GM23338 (cell line): ENCODE measurements at regions not wholly inside any gene's neighbourhood (a gene's known extent, or its start where the extent isn't known, plus 50 kb on each side); places are given as distances from the start of the nearest gene placed in this dataset.
A peak's percentile ranks its signal among the peaks of the same experiment; 100 is the strongest.

Source experiments
- ATAC-seq: fragments of 200-7000 bp; cut with Tn5 transposase; 3 replicates; pipeline ENCODE4 v1.9.1; 2020
- DNase-seq: peaks from one replicate; pipeline ENCODE4 v3.0.0-alpha.2; 2015; ENCODE audit warnings: low spot score
- H2AFZ ChIP-seq: fragments of 200-600 bp; sonication (generic); 2 replicates; pipeline ENCODE4 v1.8.0; 2016; ENCODE audit warnings: antibody characterized with exemption, mild to moderate bottlenecking, moderate library complexity
- H3F3A ChIP-seq: fragments of 200-600 bp; sonication (generic); replicated peaks from 2 replicates; pipeline ENCODE4 v1.8.0; 2017; ENCODE audit warnings: antibody characterized with exemption, mixed run types, low read depth
- H3K27ac ChIP-seq: fragments of 200-600 bp; sonication (generic); 2 replicates; pipeline ENCODE4 v1.6.1; 2016; ENCODE audit warnings: low read depth
- H3K27me3 ChIP-seq: fragments of 200-600 bp; sonication (generic); 2 replicates; pipeline ENCODE4 v1.8.0; 2016; ENCODE audit warnings: mild to moderate bottlenecking, mixed run types, moderate library complexity; ENCODE audit not compliant: insufficient read depth
- H3K36me3 ChIP-seq: fragments of 200-600 bp; sonication (generic); 2 replicates; pipeline ENCODE4 v1.8.0; 2016; ENCODE audit warnings: mild to moderate bottlenecking; ENCODE audit not compliant: insufficient read depth
- H3K4me1 ChIP-seq: fragments of 200-600 bp; sonication (generic); 2 replicates; pipeline ENCODE4 v1.8.0; 2016; ENCODE audit warnings: mild to moderate bottlenecking, moderate library complexity; ENCODE audit not compliant: insufficient read depth
- H3K4me2 ChIP-seq: fragments of 200-600 bp; sonication (generic); 2 replicates; pipeline ENCODE4 v1.7.1; 2017; ENCODE audit warnings: mixed run types
- H3K4me3 ChIP-seq: fragments of 200-600 bp; sonication (generic); 2 replicates; pipeline ENCODE4 v1.6.1; 2016; ENCODE audit warnings: mixed run types
- H3K79me2 ChIP-seq: fragments of 200-600 bp; sonication (generic); replicated peaks from 2 replicates; pipeline ENCODE4 v1.8.0; 2017; ENCODE audit warnings: mild to moderate bottlenecking; ENCODE audit not compliant: insufficient read depth
- H3K9me2 ChIP-seq: fragments of 200-600 bp; sonication (generic); 2 replicates; pipeline ENCODE4 v1.8.0; 2017; ENCODE audit not compliant: insufficient read depth
- H4K20me1 ChIP-seq: fragments of 200-600 bp; sonication (generic); replicated peaks from 2 replicates; pipeline ENCODE4 v1.8.0; 2017; ENCODE audit warnings: mild to moderate bottlenecking; ENCODE audit not compliant: insufficient read depth
- H3K27ac Mint-ChIP-seq: 2 replicates; pipeline ENCODE4 v1.8.0; 2020; ENCODE audit warnings: inconsistent platforms, mild to moderate bottlenecking, moderate library complexity, mixed read lengths
- H3K27me3 Mint-ChIP-seq: 3 replicates; pipeline ENCODE4 v1.8.0; 2022; ENCODE audit warnings: low read depth, mild to moderate bottlenecking, moderate library complexity, mixed read lengths, inconsistent platforms; ENCODE audit not compliant: insufficient read depth, poor library complexity
- H3K36me3 Mint-ChIP-seq: 3 replicates; pipeline ENCODE4 v1.8.0; 2021; ENCODE audit warnings: low read depth, mild to moderate bottlenecking, inconsistent platforms, moderate library complexity, mixed read lengths
- H3K4me1 Mint-ChIP-seq: 3 replicates; pipeline ENCODE4 v1.8.0; 2020; ENCODE audit warnings: mild to moderate bottlenecking, inconsistent platforms, mixed read lengths
- H3K4me3 Mint-ChIP-seq: 3 replicates; pipeline ENCODE4 v1.8.0; 2021; ENCODE audit warnings: moderate library complexity, mild to moderate bottlenecking, inconsistent platforms, mixed read lengths
- H3K9me3 Mint-ChIP-seq: 3 replicates; pipeline ENCODE4 v1.8.0; 2020; ENCODE audit warnings: moderate library complexity, mild to moderate bottlenecking, inconsistent platforms, mixed read lengths
- CREB1 ChIP-seq: fragments of 250-450 bp; sonication (Bioruptor Pico); IDR thresholded peaks from 2 replicates; pipeline ENCODE4 v1.5.0; 2020; ENCODE audit warnings: low read depth, mild to moderate bottlenecking, moderate library complexity
- EZH2phosphoT487 ChIP-seq: fragments of 200-600 bp; sonication (generic); IDR thresholded peaks from one replicate; pipeline ENCODE4 v1.8.1; 2018; ENCODE audit warnings: antibody characterized with exemption; ENCODE audit not compliant: unreplicated experiment
- JUNB ChIP-seq: IDR thresholded peaks from one replicate; pipeline ENCODE4 v1.6.1; 2016; ENCODE audit warnings: antibody characterized with exemption; ENCODE audit not compliant: unreplicated experiment
- STAT1 ChIP-seq: IDR thresholded peaks from one replicate; pipeline ENCODE4 v1.6.1; 2016; ENCODE audit warnings: antibody characterized with exemption; ENCODE audit not compliant: unreplicated experiment
- ZNF331 ChIP-seq: fragments of 250-450 bp; sonication (Bioruptor Pico); IDR thresholded peaks from 2 replicates; pipeline ENCODE4 v1.5.0; 2020; ENCODE audit warnings: low read depth, mild to moderate bottlenecking, moderate library complexity
- TF ChIP-seq, protein P1 (sequence below), 2 experiments: fragments of 200-600 bp in 1 of 2; sonication (generic) in 1 of 2; conservative IDR thresholded peaks; 2 replicates each; pipeline versions ENCODE4 v1.5.1 to v1.6.1; 2016 to 2017; ENCODE audit warnings: antibody characterized with exemption in 2 of 2, low read depth in 2 of 2, mild to moderate bottlenecking in 2 of 2, moderate library complexity in 1 of 2
- TF ChIP-seq, protein P2 (sequence below): fragments of 250-450 bp; sonication (Bioruptor Pico); IDR thresholded peaks from 2 replicates; pipeline ENCODE4 v1.5.0; 2020; ENCODE audit warnings: mild to moderate bottlenecking, moderate library complexity

DNA sequence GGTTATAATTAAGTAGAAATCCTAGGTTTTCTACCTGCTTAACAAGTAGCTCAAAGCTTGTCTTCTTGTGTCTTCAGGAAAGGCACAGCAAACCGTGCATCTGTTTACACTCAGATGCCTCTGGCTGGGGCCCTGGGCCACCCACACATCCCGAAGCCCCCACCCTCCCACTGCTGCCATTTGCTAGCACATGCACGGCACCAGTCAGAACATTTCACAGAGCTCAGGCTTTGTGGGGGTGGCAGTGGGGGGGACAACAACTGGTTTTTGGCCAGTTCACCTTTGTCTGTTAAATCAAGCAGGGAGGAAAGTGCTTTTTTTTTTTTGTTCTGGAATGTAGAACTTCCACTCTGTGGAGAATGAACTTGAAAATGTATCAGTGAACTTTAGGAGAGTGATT, 77.7 kb downstream of the LINC00237 start:
- Mint-ChIP-seq H3K27me3 (peaks cover 7% of the 10 kb centered on the region), H3K9me3 (no peaks in the 10 kb centered on the region), H3K4me1 (peaks cover 8% of the 10 kb centered on the region), H3K4me3 (no peak overlapping the region), H3K36me3 (no peaks in the 10 kb centered on the region), H3K27ac (no peak overlapping the region)
- H3K36me3 ChIP-seq, result no peaks in the 10 kb centered on the region
- H3K79me2 ChIP-seq, result no peaks in the 10 kb centered on the region
- H3K4me1 ChIP-seq, result no peaks in the 10 kb centered on the region
- H4K20me1 ChIP-seq, result no peaks in the 10 kb centered on the region
- no peaks in the 10 kb centered on the region for H3F3A ChIP-seq
- no peak overlapping the region for H3K4me3 ChIP-seq
- TF ChIP-seq EZH2phosphoT487, result no peak
- DNase-seq (no peak), ATAC-seq (no peak)
- no peaks in the 10 kb centered on the region for H3K27me3 ChIP-seq
- H3K9me2 ChIP-seq, result peaks cover 3% of the 10 kb centered on the region; the same call in 1 of the 2 replicates
- no peak overlapping the region for H2AFZ ChIP-seq
- H3K4me2 ChIP-seq, result no peak overlapping the region
- H3K27ac ChIP-seq, result no peak overlapping the region

DNA sequence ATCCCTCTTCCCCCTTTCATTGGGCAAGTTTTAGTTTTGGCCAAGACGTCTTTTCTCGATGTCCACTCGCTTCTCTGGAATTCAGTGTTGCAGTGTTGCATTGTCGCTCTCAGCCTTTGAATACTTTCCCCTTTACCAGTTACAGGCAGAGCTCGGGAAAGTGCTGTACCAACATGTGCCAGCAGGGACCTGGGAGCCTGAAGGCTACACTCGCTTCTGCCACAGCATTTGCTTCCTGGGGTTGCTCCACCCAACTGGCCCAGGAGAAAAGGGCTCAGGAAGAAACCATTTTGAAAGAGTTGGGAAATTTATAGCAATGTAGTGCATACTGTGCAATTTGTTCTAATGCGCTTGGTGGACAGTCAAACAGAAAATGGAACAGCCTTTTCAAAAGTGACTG, 78.6 kb downstream of the LINC00237 start:
- TF ChIP-seq, protein P1, sequence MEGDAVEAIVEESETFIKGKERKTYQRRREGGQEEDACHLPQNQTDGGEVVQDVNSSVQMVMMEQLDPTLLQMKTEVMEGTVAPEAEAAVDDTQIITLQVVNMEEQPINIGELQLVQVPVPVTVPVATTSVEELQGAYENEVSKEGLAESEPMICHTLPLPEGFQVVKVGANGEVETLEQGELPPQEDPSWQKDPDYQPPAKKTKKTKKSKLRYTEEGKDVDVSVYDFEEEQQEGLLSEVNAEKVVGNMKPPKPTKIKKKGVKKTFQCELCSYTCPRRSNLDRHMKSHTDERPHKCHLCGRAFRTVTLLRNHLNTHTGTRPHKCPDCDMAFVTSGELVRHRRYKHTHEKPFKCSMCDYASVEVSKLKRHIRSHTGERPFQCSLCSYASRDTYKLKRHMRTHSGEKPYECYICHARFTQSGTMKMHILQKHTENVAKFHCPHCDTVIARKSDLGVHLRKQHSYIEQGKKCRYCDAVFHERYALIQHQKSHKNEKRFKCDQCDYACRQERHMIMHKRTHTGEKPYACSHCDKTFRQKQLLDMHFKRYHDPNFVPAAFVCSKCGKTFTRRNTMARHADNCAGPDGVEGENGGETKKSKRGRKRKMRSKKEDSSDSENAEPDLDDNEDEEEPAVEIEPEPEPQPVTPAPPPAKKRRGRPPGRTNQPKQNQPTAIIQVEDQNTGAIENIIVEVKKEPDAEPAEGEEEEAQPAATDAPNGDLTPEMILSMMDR (conservative IDR thresholded peaks at IDR 0.05; ENCODE audit: low read depth in 2 of 2), result peak; percentile 25 to 49; a peak in 3 of 4 replicates
- TF ChIP-seq CREB1 (CRISPR knock-in tag) (no peak), ZNF331 (no peak), STAT1 (no peak), JUNB (no peak), EZH2phosphoT487 (no peak)
- TF ChIP-seq, protein P2, sequence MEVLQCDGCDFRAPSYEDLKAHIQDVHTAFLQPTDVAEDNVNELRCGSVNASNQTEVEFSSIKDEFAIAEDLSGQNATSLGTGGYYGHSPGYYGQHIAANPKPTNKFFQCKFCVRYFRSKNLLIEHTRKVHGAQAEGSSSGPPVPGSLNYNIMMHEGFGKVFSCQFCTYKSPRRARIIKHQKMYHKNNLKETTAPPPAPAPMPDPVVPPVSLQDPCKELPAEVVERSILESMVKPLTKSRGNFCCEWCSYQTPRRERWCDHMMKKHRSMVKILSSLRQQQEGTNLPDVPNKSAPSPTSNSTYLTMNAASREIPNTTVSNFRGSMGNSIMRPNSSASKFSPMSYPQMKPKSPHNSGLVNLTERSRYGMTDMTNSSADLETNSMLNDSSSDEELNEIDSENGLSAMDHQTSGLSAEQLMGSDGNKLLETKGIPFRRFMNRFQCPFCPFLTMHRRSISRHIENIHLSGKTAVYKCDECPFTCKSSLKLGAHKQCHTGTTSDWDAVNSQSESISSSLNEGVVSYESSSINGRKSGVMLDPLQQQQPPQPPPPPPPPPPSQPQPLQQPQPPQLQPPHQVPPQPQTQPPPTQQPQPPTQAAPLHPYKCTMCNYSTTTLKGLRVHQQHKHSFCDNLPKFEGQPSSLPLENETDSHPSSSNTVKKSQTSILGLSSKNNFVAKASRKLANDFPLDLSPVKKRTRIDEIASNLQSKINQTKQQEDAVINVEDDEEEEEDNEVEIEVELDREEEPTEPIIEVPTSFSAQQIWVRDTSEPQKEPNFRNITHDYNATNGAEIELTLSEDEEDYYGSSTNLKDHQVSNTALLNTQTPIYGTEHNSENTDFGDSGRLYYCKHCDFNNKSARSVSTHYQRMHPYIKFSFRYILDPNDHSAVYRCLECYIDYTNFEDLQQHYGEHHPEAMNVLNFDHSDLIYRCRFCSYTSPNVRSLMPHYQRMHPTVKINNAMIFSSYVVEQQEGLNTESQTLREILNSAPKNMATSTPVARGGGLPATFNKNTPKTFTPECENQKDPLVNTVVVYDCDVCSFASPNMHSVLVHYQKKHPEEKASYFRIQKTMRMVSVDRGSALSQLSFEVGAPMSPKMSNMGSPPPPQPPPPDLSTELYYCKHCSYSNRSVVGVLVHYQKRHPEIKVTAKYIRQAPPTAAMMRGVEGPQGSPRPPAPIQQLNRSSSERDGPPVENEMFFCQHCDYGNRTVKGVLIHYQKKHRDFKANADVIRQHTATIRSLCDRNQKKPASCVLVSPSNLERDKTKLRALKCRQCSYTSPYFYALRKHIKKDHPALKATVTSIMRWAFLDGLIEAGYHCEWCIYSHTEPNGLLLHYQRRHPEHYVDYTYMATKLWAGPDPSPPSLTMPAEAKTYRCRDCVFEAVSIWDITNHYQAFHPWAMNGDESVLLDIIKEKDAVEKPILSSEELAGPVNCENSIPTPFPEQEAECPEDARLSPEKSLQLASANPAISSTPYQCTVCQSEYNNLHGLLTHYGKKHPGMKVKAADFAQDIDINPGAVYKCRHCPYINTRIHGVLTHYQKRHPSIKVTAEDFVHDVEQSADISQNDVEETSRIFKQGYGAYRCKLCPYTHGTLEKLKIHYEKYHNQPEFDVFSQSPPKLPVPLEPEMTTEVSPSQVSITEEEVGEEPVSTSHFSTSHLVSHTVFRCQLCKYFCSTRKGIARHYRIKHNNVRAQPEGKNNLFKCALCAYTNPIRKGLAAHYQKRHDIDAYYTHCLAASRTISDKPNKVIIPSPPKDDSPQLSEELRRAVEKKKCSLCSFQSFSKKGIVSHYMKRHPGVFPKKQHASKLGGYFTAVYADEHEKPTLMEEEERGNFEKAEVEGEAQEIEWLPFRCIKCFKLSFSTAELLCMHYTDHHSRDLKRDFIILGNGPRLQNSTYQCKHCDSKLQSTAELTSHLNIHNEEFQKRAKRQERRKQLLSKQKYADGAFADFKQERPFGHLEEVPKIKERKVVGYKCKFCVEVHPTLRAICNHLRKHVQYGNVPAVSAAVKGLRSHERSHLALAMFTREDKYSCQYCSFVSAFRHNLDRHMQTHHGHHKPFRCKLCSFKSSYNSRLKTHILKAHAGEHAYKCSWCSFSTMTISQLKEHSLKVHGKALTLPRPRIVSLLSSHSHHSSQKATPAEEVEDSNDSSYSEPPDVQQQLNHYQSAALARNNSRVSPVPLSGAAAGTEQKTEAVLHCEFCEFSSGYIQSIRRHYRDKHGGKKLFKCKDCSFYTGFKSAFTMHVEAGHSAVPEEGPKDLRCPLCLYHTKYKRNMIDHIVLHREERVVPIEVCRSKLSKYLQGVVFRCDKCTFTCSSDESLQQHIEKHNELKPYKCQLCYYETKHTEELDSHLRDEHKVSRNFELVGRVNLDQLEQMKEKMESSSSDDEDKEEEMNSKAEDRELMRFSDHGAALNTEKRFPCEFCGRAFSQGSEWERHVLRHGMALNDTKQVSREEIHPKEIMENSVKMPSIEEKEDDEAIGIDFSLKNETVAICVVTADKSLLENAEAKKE (CRISPR knock-in tag), result peak; percentile 71; the same call in 1 of the 2 replicates
- H3K4me3 Mint-ChIP-seq, result no peak overlapping the region
- peak; percentile 87 for DNase-seq
- no peaks in the 10 kb centered on the region for H3K36me3 Mint-ChIP-seq
- Histone ChIP-seq H3F3A (no peaks in the 10 kb centered on the region), H3K36me3 (no peaks in the 10 kb centered on the region), H3K4me1 (no peaks in the 10 kb centered on the region), H3K9me2 (peaks cover 8% of the 10 kb centered on the region; the same call in 1 of the 2 replicates), H3K4me3 (no peak overlapping the region), H3K4me2 (no peak overlapping the region), H3K79me2 (no peaks in the 10 kb centered on the region), H4K20me1 (no peaks in the 10 kb centered on the region), H2AFZ (no peak overlapping the region), H3K27me3 (no peaks in the 10 kb centered on the region), H3K27ac (no peak overlapping the region)
- peak; percentile 99 for ATAC-seq
- peaks cover 7% of the 10 kb centered on the region for H3K27me3 Mint-ChIP-seq
- no peak overlapping the region for H3K27ac Mint-ChIP-seq
- H3K9me3 Mint-ChIP-seq, result no peaks in the 10 kb centered on the region
- H3K4me1 Mint-ChIP-seq, result peaks cover 8% of the 10 kb centered on the region
